GM21717 (cell line): ENCODE measurements at regions not wholly inside any gene's neighbourhood (a gene's known extent, or its start where the extent isn't known, plus 50 kb on each side); places are given as distances from the start of the nearest gene placed in this dataset.

Source experiments
- ATAC-seq: cut with Tn5 transposase; IDR thresholded peaks from one replicate; pipeline ENCODE4 v1.9.1; 2021; ENCODE audit warnings: mild to moderate bottlenecking, moderate library complexity; ENCODE audit not compliant: unreplicated experiment

- no peak for ATAC-seq
Measured at GRCh38 chr5:164728733-164729132, 1223.3 kb downstream of the MAT2B start.

- no peak for ATAC-seq
Measured at GRCh38 chr5:164735334-164735733, 1229.9 kb downstream of the MAT2B start.

GRCh38 chr5:164741376-164741775 lies 1236.0 kb downstream of the MAT2B start:
- peak; percentile 51 for ATAC-seq

- ATAC-seq = peak; percentile 89
Measured at GRCh38 chr5:164742025-164742424, 1236.6 kb downstream of the MAT2B start.

GRCh38 chr5:164746723-164747122 lies 1241.3 kb downstream of the MAT2B start:
- ATAC-seq = peak; percentile 31

GRCh38 chr5:164747371-164747770 lies 1242.0 kb downstream of the MAT2B start:
- no peak for ATAC-seq

- ATAC-seq = peak; percentile 80
Measured at GRCh38 chr5:164748861-164749260, 1243.4 kb downstream of the MAT2B start.

- no peak for ATAC-seq
Measured at GRCh38 chr5:164753434-164753833, 1248.0 kb downstream of the MAT2B start.

GRCh38 chr5:164763206-164763605 lies 1257.8 kb downstream of the MAT2B start:
- ATAC-seq = no peak

- ATAC-seq = no peak
Measured at GRCh38 chr5:164772122-164772521, 1266.7 kb downstream of the MAT2B start.

GRCh38 chr5:164784230-164784629 lies 1278.8 kb downstream of the MAT2B start:
- no peak for ATAC-seq

GRCh38 chr5:164798110-164798509 lies 1292.7 kb downstream of the MAT2B start:
- ATAC-seq = no peak

GRCh38 chr5:164799391-164799790 lies 1294.0 kb downstream of the MAT2B start:
- peak; percentile 81 for ATAC-seq

- no peak for ATAC-seq
Measured at GRCh38 chr5:164801910-164802309, 1296.5 kb downstream of the MAT2B start.

- ATAC-seq = peak; percentile 86
Measured at GRCh38 chr5:164809821-164810220, 1304.4 kb downstream of the MAT2B start.

- no peak for ATAC-seq
Measured at GRCh38 chr5:164818445-164818844, 1313.0 kb downstream of the MAT2B start.

- no peak for ATAC-seq
Measured at GRCh38 chr5:164824671-164825070, 1319.3 kb downstream of the MAT2B start.

GRCh38 chr5:164832516-164832915 lies 1327.1 kb downstream of the MAT2B start:
- no peak for ATAC-seq

- ATAC-seq = no peak
Measured at GRCh38 chr5:164844348-164844747, 1338.9 kb downstream of the MAT2B start.

GRCh38 chr5:164860896-164861295 lies 1355.5 kb downstream of the MAT2B start:
- ATAC-seq = no peak

- no peak for ATAC-seq
Measured at GRCh38 chr5:164861610-164862009, 1356.2 kb downstream of the MAT2B start.

- peak; percentile 80 for ATAC-seq
Measured at GRCh38 chr5:164868761-164869160, 1363.3 kb downstream of the MAT2B start.

- ATAC-seq = peak; percentile 47
Measured at GRCh38 chr5:164869325-164869724, 1363.9 kb downstream of the MAT2B start.

- no peak for ATAC-seq
Measured at GRCh38 chr5:164876793-164877192, 1371.4 kb downstream of the MAT2B start.
